Mesendoderm (in vitro differentiated cells): ENCODE measurements at regions not wholly inside any gene's neighbourhood (a gene's known extent, or its start where the extent isn't known, plus 50 kb on each side); places are given as distances from the start of the nearest gene placed in this dataset.

Experiments used
- DNase-seq: peaks from one replicate; pipeline ENCODE4 v3.0.0; 2013
- H2AK5ac ChIP-seq: 2 replicates; pipeline ENCODE4 v1.6.1; 2013; ENCODE audit warnings: low read length, inconsistent platforms
- H2BK120ac ChIP-seq: 2 replicates; pipeline ENCODE4 v1.6.1; 2013; ENCODE audit warnings: low read depth, mild to moderate bottlenecking, low read length, moderate library complexity, mixed read lengths
- H2BK15ac ChIP-seq: replicated peaks from 2 replicates; pipeline ENCODE4 v1.6.1; 2013; ENCODE audit warnings: low read depth, mild to moderate bottlenecking, moderate library complexity
- H2BK5ac ChIP-seq: 2 replicates; pipeline ENCODE4 v1.6.1; 2013; ENCODE audit warnings: low read length, inconsistent platforms
- H3K18ac ChIP-seq: 2 replicates; pipeline ENCODE4 v1.6.1; 2013; ENCODE audit warnings: mild to moderate bottlenecking, low read length, mixed read lengths
- H3K23ac ChIP-seq: one replicate; pipeline ENCODE4 v1.6.1; 2013; ENCODE audit warnings: low read length
- H3K27ac ChIP-seq: 2 replicates; pipeline ENCODE4 v1.5.1; 2013; ENCODE audit warnings: low read depth, mild to moderate bottlenecking, inconsistent platforms, low read length, moderate library complexity
- H3K27me3 ChIP-seq: 2 replicates; pipeline ENCODE4 v1.6.1; 2013; ENCODE audit warnings: low read length, control low read depth, mild to moderate bottlenecking, inconsistent platforms; ENCODE audit not compliant: insufficient read depth, poor library complexity
- H3K36me3 ChIP-seq: 2 replicates; pipeline ENCODE4 v1.6.1; 2013; ENCODE audit warnings: low read length, inconsistent platforms; ENCODE audit not compliant: control insufficient read depth, insufficient read depth
- H3K4ac ChIP-seq: one replicate; pipeline ENCODE4 v1.6.1; 2013; ENCODE audit warnings: low read depth, mild to moderate bottlenecking, low read length, moderate library complexity
- H3K4me1 ChIP-seq: 2 replicates; pipeline ENCODE4 v1.6.1; 2013; ENCODE audit warnings: low read depth, low read length, inconsistent platforms; ENCODE audit not compliant: control insufficient read depth
- H3K4me2 ChIP-seq: 2 replicates; pipeline ENCODE4 v1.6.1; 2013; ENCODE audit warnings: low read length
- H3K4me3 ChIP-seq: 2 replicates; pipeline ENCODE4 v1.5.1; 2013; ENCODE audit warnings: mild to moderate bottlenecking, low read length
- H3K56ac ChIP-seq: one replicate; pipeline ENCODE4 v1.6.1; 2013; ENCODE audit warnings: low read length
- H3K79me1 ChIP-seq: 2 replicates; pipeline ENCODE4 v1.6.1; 2013; ENCODE audit warnings: low read length, inconsistent platforms
- H3K79me2 ChIP-seq: 2 replicates; pipeline ENCODE4 v1.6.1; 2013; ENCODE audit warnings: mild to moderate bottlenecking, low read length; ENCODE audit not compliant: control insufficient read depth, insufficient read depth
- H3K9ac ChIP-seq: 2 replicates; pipeline ENCODE4 v1.6.1; 2013; ENCODE audit warnings: low read length, inconsistent platforms
- H4K5ac ChIP-seq: one replicate; pipeline ENCODE4 v1.6.1; 2013; ENCODE audit warnings: low read length
- H4K8ac ChIP-seq: one replicate; pipeline ENCODE4 v1.6.1; 2013; ENCODE audit warnings: low read depth, mild to moderate bottlenecking, control low read depth, low read length, moderate library complexity
- WGBS: extraction: QIAGEN DNeasy Blood & Tissue Kit; methylation state at CpG from one replicate; pipeline ENCODE4 v1.1.7; 2013; ENCODE audit warnings: low lambda C conversion rate, missing lambda C conversion rate; ENCODE audit not compliant: insufficient coverage; ENCODE audit errors: extremely low coverage; 5-methylcytosine and 5-hydroxymethylcytosine counted together

- Histone ChIP-seq H3K23ac (no peak overlapping the region), H3K4me2 (no peak overlapping the region), H2BK5ac (no peak overlapping the region), H3K4me1 (no peaks in the 10 kb centered on the region), H3K79me2 (no peaks in the 10 kb centered on the region), H4K5ac (no peak overlapping the region), H3K18ac (no peak overlapping the region), H3K4me3 (no peak overlapping the region), H2BK120ac (no peak overlapping the region), H3K27me3 (no peaks in the 10 kb centered on the region), H3K79me1 (no peaks in the 10 kb centered on the region), H3K4ac (no peak overlapping the region), H4K8ac (no peak overlapping the region), H3K56ac (no peak overlapping the region), H3K9ac (no peak overlapping the region), H3K36me3 (no peaks in the 10 kb centered on the region), H3K27ac (no peak overlapping the region), H2BK15ac (no peak overlapping the region), H2AK5ac (no peak overlapping the region)
- no CpG with 5 or more reads among the region's 1 CpG for WGBS
- peak; percentile 41 for DNase-seq
Observed at GRCh38 chr13:87999788-88000187, 328.6 kb downstream of the SLITRK5 start.

GRCh38 chr13:88000239-88000638, 329.1 kb downstream of the SLITRK5 start:
- no peak overlapping the region for H2BK15ac ChIP-seq

GRCh38 chr13:88000787-88001186, 329.6 kb downstream of the SLITRK5 start:
- Histone ChIP-seq H3K4me1 (no peaks in the 10 kb centered on the region), H2BK120ac (no peak overlapping the region), H3K79me2 (no peaks in the 10 kb centered on the region), H3K4me3 (no peak overlapping the region), H2BK5ac (no peak overlapping the region), H2AK5ac (no peak overlapping the region), H4K5ac (no peak overlapping the region), H3K27ac (no peak overlapping the region), H3K27me3 (no peaks in the 10 kb centered on the region), H3K23ac (no peak overlapping the region), H3K56ac (no peak overlapping the region), H3K18ac (peak overlapping the region; percentile 20), H2BK15ac (no peak overlapping the region), H3K36me3 (no peaks in the 10 kb centered on the region), H3K4me2 (no peak overlapping the region), H4K8ac (no peak overlapping the region), H3K79me1 (no peaks in the 10 kb centered on the region), H3K4ac (no peak overlapping the region), H3K9ac (no peak overlapping the region)
- WGBS: no CpG with 5 or more reads among the region's 2 CpGs
- DNase-seq: no peak

More at GRCh38 chr13:88000239-88000638, 329.1 kb downstream of the SLITRK5 start:
- no peaks in the 10 kb centered on the region for H3K79me1 ChIP-seq
- no peak overlapping the region for H3K4me2 ChIP-seq
- no peaks in the 10 kb centered on the region for H3K36me3 ChIP-seq
- H3K18ac ChIP-seq: no peak overlapping the region
- H3K27me3 ChIP-seq: no peaks in the 10 kb centered on the region
- H3K9ac ChIP-seq: no peak overlapping the region
- H3K4me3 ChIP-seq: no peak overlapping the region
- DNase-seq: peak; percentile 42
- H3K79me2 ChIP-seq: no peaks in the 10 kb centered on the region
- no peak overlapping the region for H3K27ac ChIP-seq
- no peaks in the 10 kb centered on the region for H3K4me1 ChIP-seq
- no peak overlapping the region for H3K4ac ChIP-seq
- H2AK5ac ChIP-seq: no peak overlapping the region
- H3K23ac ChIP-seq: no peak overlapping the region
- no CpG with 5 or more reads among the region's 3 CpGs for WGBS
- no peak overlapping the region for H4K5ac ChIP-seq
- no peak overlapping the region for H2BK5ac ChIP-seq
- H3K56ac ChIP-seq: no peak overlapping the region
- no peak overlapping the region for H2BK120ac ChIP-seq
- H4K8ac ChIP-seq: no peak overlapping the region

DNA sequence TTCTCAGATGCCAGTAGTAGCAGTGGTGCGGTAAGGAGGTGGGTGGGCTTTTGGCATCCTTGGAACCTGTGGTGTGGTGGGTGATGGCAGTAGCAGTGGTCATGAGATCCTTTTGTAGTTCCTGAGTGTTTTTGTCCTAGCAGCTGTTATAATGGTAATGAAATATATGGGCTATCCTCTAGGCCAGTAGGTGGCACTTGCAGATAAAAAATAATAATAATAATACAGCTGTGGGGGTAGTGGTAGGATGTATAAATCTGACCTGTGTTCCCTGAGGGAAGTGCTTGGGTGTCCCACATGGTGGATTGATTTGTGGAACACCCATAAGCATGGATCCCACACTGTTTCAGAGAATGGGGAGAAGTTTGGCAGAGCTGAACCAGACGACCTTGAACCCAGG, 334.0 kb downstream of the SLITRK5 start:
- H3K4me2 ChIP-seq: no peak overlapping the region
- no peaks in the 10 kb centered on the region for H3K4me1 ChIP-seq
- H3K36me3 ChIP-seq: no peaks in the 10 kb centered on the region
- H4K8ac ChIP-seq: no peak overlapping the region
- H3K79me1 ChIP-seq: no peaks in the 10 kb centered on the region
- no peak overlapping the region for H4K5ac ChIP-seq
- H2BK15ac ChIP-seq: no peak overlapping the region
- no peak overlapping the region for H3K4me3 ChIP-seq
- no CpG with 5 or more reads among the region's 2 CpGs for WGBS
- H2AK5ac ChIP-seq: no peak overlapping the region
- no peak overlapping the region for H3K18ac ChIP-seq
- H3K79me2 ChIP-seq: no peaks in the 10 kb centered on the region
- H2BK120ac ChIP-seq: no peak overlapping the region
- no peak overlapping the region for H3K9ac ChIP-seq
- no peak overlapping the region for H3K56ac ChIP-seq
- H2BK5ac ChIP-seq: no peak overlapping the region
- no peak overlapping the region for H3K23ac ChIP-seq
- H3K27me3 ChIP-seq: no peaks in the 10 kb centered on the region
- H3K27ac ChIP-seq: no peak overlapping the region
- DNase-seq: no peak
- no peak overlapping the region for H3K4ac ChIP-seq

GRCh38 chr13:88014527-88014926, 343.4 kb downstream of the SLITRK5 start:
- H3K4me1 ChIP-seq: no peaks in the 10 kb centered on the region
- no peak overlapping the region for H2AK5ac ChIP-seq
- H2BK5ac ChIP-seq: no peak overlapping the region
- H4K5ac ChIP-seq: no peak overlapping the region
- no peak overlapping the region for H3K4me3 ChIP-seq
- H3K79me1 ChIP-seq: no peaks in the 10 kb centered on the region
- no peak overlapping the region for H2BK120ac ChIP-seq
- no peak overlapping the region for H3K56ac ChIP-seq
- H3K27me3 ChIP-seq: no peaks in the 10 kb centered on the region
- H3K18ac ChIP-seq: no peak overlapping the region
- DNase-seq: no peak
- no peak overlapping the region for H4K8ac ChIP-seq
- no peak overlapping the region for H3K4ac ChIP-seq
- no peak overlapping the region for H3K23ac ChIP-seq
- no peak overlapping the region for H3K27ac ChIP-seq
- no peak overlapping the region for H2BK15ac ChIP-seq
- H3K4me2 ChIP-seq: no peak overlapping the region
- H3K79me2 ChIP-seq: no peaks in the 10 kb centered on the region
- no peak overlapping the region for H3K9ac ChIP-seq
- no peaks in the 10 kb centered on the region for H3K36me3 ChIP-seq
- no CpG with 5 or more reads among the region's 2 CpGs for WGBS

- no peak overlapping the region for H3K9ac ChIP-seq
- no peak overlapping the region for H3K27ac ChIP-seq
- H2BK15ac ChIP-seq: no peak overlapping the region
- H3K18ac ChIP-seq: no peak overlapping the region
- no peak overlapping the region for H4K8ac ChIP-seq
- no peaks in the 10 kb centered on the region for H3K4me1 ChIP-seq
- H3K4me3 ChIP-seq: no peak overlapping the region
- no peak overlapping the region for H2BK120ac ChIP-seq
- no peak overlapping the region for H4K5ac ChIP-seq
- H3K4me2 ChIP-seq: no peak overlapping the region
- H3K36me3 ChIP-seq: no peaks in the 10 kb centered on the region
- no peaks in the 10 kb centered on the region for H3K79me2 ChIP-seq
- no peak overlapping the region for H2AK5ac ChIP-seq
- H3K23ac ChIP-seq: no peak overlapping the region
- H3K56ac ChIP-seq: no peak overlapping the region
- H2BK5ac ChIP-seq: no peak overlapping the region
- no peak overlapping the region for H3K4ac ChIP-seq
- no peaks in the 10 kb centered on the region for H3K27me3 ChIP-seq
- WGBS: 100% methylated on average over 1 of the region's 3 CpGs
- no peak for DNase-seq
- no peaks in the 10 kb centered on the region for H3K79me1 ChIP-seq
Observed at GRCh38 chr13:88022431-88023208, 351.4 kb downstream of the SLITRK5 start.
